Mesendoderm (in vitro differentiated cells): ENCODE measurements at regions not wholly inside any gene's neighbourhood (a gene's known extent, or its start where the extent isn't known, plus 50 kb on each side); places are given as distances from the start of the nearest gene placed in this dataset.
A peak's percentile ranks its signal among the peaks of the same experiment; 100 is the strongest.
"Not testable (repeated sequence)": the region's sequence is repeated elsewhere in the genome, so short reads cannot be mapped to it uniquely, and the experiment has no call there.

Experiments
- DNase-seq: peaks from one replicate; pipeline ENCODE4 v3.0.0; 2013
- H2AK5ac ChIP-seq: 2 replicates; pipeline ENCODE4 v1.6.1; 2013; ENCODE audit warnings: low read length, inconsistent platforms
- H2BK120ac ChIP-seq: 2 replicates; pipeline ENCODE4 v1.6.1; 2013; ENCODE audit warnings: low read depth, mild to moderate bottlenecking, low read length, moderate library complexity, mixed read lengths
- H2BK15ac ChIP-seq: replicated peaks from 2 replicates; pipeline ENCODE4 v1.6.1; 2013; ENCODE audit warnings: low read depth, mild to moderate bottlenecking, moderate library complexity
- H2BK5ac ChIP-seq: 2 replicates; pipeline ENCODE4 v1.6.1; 2013; ENCODE audit warnings: low read length, inconsistent platforms
- H3K18ac ChIP-seq: 2 replicates; pipeline ENCODE4 v1.6.1; 2013; ENCODE audit warnings: mild to moderate bottlenecking, low read length, mixed read lengths
- H3K23ac ChIP-seq: one replicate; pipeline ENCODE4 v1.6.1; 2013; ENCODE audit warnings: low read length
- H3K27ac ChIP-seq: 2 replicates; pipeline ENCODE4 v1.5.1; 2013; ENCODE audit warnings: low read depth, mild to moderate bottlenecking, inconsistent platforms, low read length, moderate library complexity
- H3K27me3 ChIP-seq: 2 replicates; pipeline ENCODE4 v1.6.1; 2013; ENCODE audit warnings: low read length, control low read depth, mild to moderate bottlenecking, inconsistent platforms; ENCODE audit not compliant: insufficient read depth, poor library complexity
- H3K36me3 ChIP-seq: 2 replicates; pipeline ENCODE4 v1.6.1; 2013; ENCODE audit warnings: low read length, inconsistent platforms; ENCODE audit not compliant: control insufficient read depth, insufficient read depth
- H3K4ac ChIP-seq: one replicate; pipeline ENCODE4 v1.6.1; 2013; ENCODE audit warnings: low read depth, mild to moderate bottlenecking, low read length, moderate library complexity
- H3K4me1 ChIP-seq: 2 replicates; pipeline ENCODE4 v1.6.1; 2013; ENCODE audit warnings: low read depth, low read length, inconsistent platforms; ENCODE audit not compliant: control insufficient read depth
- H3K4me2 ChIP-seq: 2 replicates; pipeline ENCODE4 v1.6.1; 2013; ENCODE audit warnings: low read length
- H3K4me3 ChIP-seq: 2 replicates; pipeline ENCODE4 v1.5.1; 2013; ENCODE audit warnings: mild to moderate bottlenecking, low read length
- H3K56ac ChIP-seq: one replicate; pipeline ENCODE4 v1.6.1; 2013; ENCODE audit warnings: low read length
- H3K79me1 ChIP-seq: 2 replicates; pipeline ENCODE4 v1.6.1; 2013; ENCODE audit warnings: low read length, inconsistent platforms
- H3K79me2 ChIP-seq: 2 replicates; pipeline ENCODE4 v1.6.1; 2013; ENCODE audit warnings: mild to moderate bottlenecking, low read length; ENCODE audit not compliant: control insufficient read depth, insufficient read depth
- H3K9ac ChIP-seq: 2 replicates; pipeline ENCODE4 v1.6.1; 2013; ENCODE audit warnings: low read length, inconsistent platforms
- H4K5ac ChIP-seq: one replicate; pipeline ENCODE4 v1.6.1; 2013; ENCODE audit warnings: low read length
- H4K8ac ChIP-seq: one replicate; pipeline ENCODE4 v1.6.1; 2013; ENCODE audit warnings: low read depth, mild to moderate bottlenecking, control low read depth, low read length, moderate library complexity
- WGBS: extraction: QIAGEN DNeasy Blood & Tissue Kit; methylation state at CpG from one replicate; pipeline ENCODE4 v1.1.7; 2013; ENCODE audit warnings: low lambda C conversion rate, missing lambda C conversion rate; ENCODE audit not compliant: insufficient coverage; ENCODE audit errors: extremely low coverage; 5-methylcytosine and 5-hydroxymethylcytosine counted together

DNA sequence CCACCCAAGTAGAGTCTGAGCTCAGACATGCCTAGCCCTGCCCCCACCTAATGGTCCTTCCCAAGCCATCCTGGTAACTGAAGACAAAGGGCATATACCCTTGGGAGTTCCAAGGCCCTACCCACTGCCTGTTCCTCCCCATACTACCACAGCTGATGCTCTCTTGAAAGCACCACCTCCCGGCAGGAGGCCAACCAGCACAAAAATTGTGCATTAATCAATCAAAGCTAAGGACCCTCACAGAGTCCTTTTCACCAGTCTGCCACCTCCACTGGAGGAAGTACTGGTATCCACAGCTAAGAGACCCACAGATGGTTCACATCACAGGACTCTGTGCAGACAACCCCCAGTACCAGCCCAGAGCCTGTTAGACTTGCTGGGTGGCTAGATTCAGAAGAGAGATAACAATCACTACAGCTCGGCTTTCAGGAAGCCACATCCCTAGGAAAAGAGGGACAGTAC, 93.8 kb upstream of the MAPK10 start:
- H3K4me3 ChIP-seq, H3K4me2 ChIP-seq, H3K79me1 ChIP-seq, H2BK15ac ChIP-seq, H3K9ac ChIP-seq, H3K27me3 ChIP-seq, H3K79me2 ChIP-seq, H3K4ac ChIP-seq, H3K27ac ChIP-seq, H4K8ac ChIP-seq, H3K36me3 ChIP-seq, H3K23ac ChIP-seq: not testable (repeated sequence)
- H3K18ac ChIP-seq = peak overlapping the region; percentile 82
- peak overlapping the region; percentile 75 for H4K5ac ChIP-seq
- WGBS = no CpG with 5 or more reads among the region's 2 CpGs
- peak; percentile 72 for DNase-seq
- H2AK5ac ChIP-seq = peak overlapping the region; percentile 49
- peak overlapping the region; percentile 46 for H2BK120ac ChIP-seq
- peak overlapping the region; percentile 52 for H3K56ac ChIP-seq
- H3K4me1 ChIP-seq = peaks cover 16% of the 10 kb centered on the region
- H2BK5ac ChIP-seq = peak overlapping the region; percentile 70

GRCh38 chr4:86461849-86462248, 102.0 kb upstream of the MAPK10 start:
- no peak for DNase-seq

GRCh38 chr4:86472377-86473019, 112.6 kb upstream of the MAPK10 start:
- peak; percentile 64 for DNase-seq
- no peak overlapping the region for H4K8ac ChIP-seq
- no peaks in the 10 kb centered on the region for H3K79me2 ChIP-seq
- H3K23ac ChIP-seq = no peak overlapping the region
- H3K4ac ChIP-seq = peak overlapping the region; percentile 37
- no peak overlapping the region for H3K4me2 ChIP-seq
- H2BK120ac ChIP-seq = no peak overlapping the region
- H3K9ac ChIP-seq = no peak overlapping the region
- peak overlapping the region; percentile 69 for H2BK5ac ChIP-seq
- WGBS = no CpG with 5 or more reads among the region's 1 CpG
- no peaks in the 10 kb centered on the region for H3K27me3 ChIP-seq
- H4K5ac ChIP-seq = no peak overlapping the region
- H2BK15ac ChIP-seq = no peak overlapping the region
- H3K4me1 ChIP-seq = peaks cover 2% of the 10 kb centered on the region
- peak overlapping the region; percentile 58 for H3K56ac ChIP-seq
- H3K4me3 ChIP-seq = no peak overlapping the region
- peak overlapping the region; percentile 80 for H3K27ac ChIP-seq
- no peaks in the 10 kb centered on the region for H3K79me1 ChIP-seq
- peak overlapping the region; percentile 68 for H3K18ac ChIP-seq
- no peaks in the 10 kb centered on the region for H3K36me3 ChIP-seq
- H2AK5ac ChIP-seq = no peak overlapping the region

More at GRCh38 chr4:86461849-86462248, 102.0 kb upstream of the MAPK10 start:
- no peak overlapping the region for H2BK120ac ChIP-seq
- no peak overlapping the region for H3K18ac ChIP-seq
- H3K79me2 ChIP-seq = no peaks in the 10 kb centered on the region
- no peak overlapping the region for H3K27ac ChIP-seq
- no peak overlapping the region for H3K56ac ChIP-seq
- no peaks in the 10 kb centered on the region for H3K79me1 ChIP-seq
- WGBS = no CpG with 5 or more reads among the region's 5 CpGs
- H3K23ac ChIP-seq = no peak overlapping the region
- H3K4me1 ChIP-seq = peaks cover 2% of the 10 kb centered on the region
- no peaks in the 10 kb centered on the region for H3K36me3 ChIP-seq
- H3K4ac ChIP-seq = no peak overlapping the region
- H4K5ac ChIP-seq = no peak overlapping the region
- H3K4me3 ChIP-seq = no peak overlapping the region
- no peak overlapping the region for H2BK5ac ChIP-seq
- no peak overlapping the region for H2BK15ac ChIP-seq
- H3K9ac ChIP-seq = no peak overlapping the region
- no peak overlapping the region for H4K8ac ChIP-seq
- H2AK5ac ChIP-seq = no peak overlapping the region
- no peak overlapping the region for H3K4me2 ChIP-seq
- no peaks in the 10 kb centered on the region for H3K27me3 ChIP-seq

GRCh38 chr4:86478151-86478550, 116.0 kb upstream of the PTPN13 start:
- not testable (repeated sequence) for H2BK5ac ChIP-seq, H4K5ac ChIP-seq, H3K4me3 ChIP-seq, H3K27me3 ChIP-seq, H3K9ac ChIP-seq, H3K4me1 ChIP-seq, H3K36me3 ChIP-seq, H3K4me2 ChIP-seq, H3K79me2 ChIP-seq, H2AK5ac ChIP-seq, H3K79me1 ChIP-seq, DNase-seq, H3K23ac ChIP-seq, H4K8ac ChIP-seq
- Histone ChIP-seq H3K56ac (peak overlapping the region; percentile 78), H3K18ac (peak overlapping the region; percentile 95), H3K4ac (peak overlapping the region; percentile 55), H2BK15ac (peak overlapping the region; percentile 38), H2BK120ac (peak overlapping the region; percentile 13), H3K27ac (peak overlapping the region; percentile 86)
- no CpG with 5 or more reads among the region's 4 CpGs for WGBS

- Histone ChIP-seq H3K4me3 (no peak overlapping the region), H3K9ac (no peak overlapping the region), H3K27ac (peak overlapping the region; percentile 63), H3K4ac (no peak overlapping the region), H3K79me2 (no peaks in the 10 kb centered on the region), H2BK120ac (no peak overlapping the region), H3K27me3 (no peaks in the 10 kb centered on the region), H2BK15ac (peak overlapping the region; percentile 74), H4K5ac (no peak overlapping the region), H3K18ac (no peak overlapping the region), H3K23ac (no peak overlapping the region), H4K8ac (no peak overlapping the region), H3K56ac (no peak overlapping the region), H3K36me3 (no peaks in the 10 kb centered on the region), H2AK5ac (no peak overlapping the region), H2BK5ac (peak overlapping the region; percentile 8), H3K4me1 (peaks cover 6% of the 10 kb centered on the region), H3K79me1 (no peaks in the 10 kb centered on the region), H3K4me2 (no peak overlapping the region)
- WGBS = no CpG with 5 or more reads among the region's 1 CpG
- DNase-seq = no peak
Measured at GRCh38 chr4:86481440-86481839, 112.7 kb upstream of the PTPN13 start.
